Mesodermal cell (in vitro differentiated cells): ENCODE measurements at regions not wholly inside any gene's neighbourhood (a gene's known extent, or its start where the extent isn't known, plus 50 kb on each side); places are given as distances from the start of the nearest gene placed in this dataset.

Experiments
- H3K27ac ChIP-seq: 2 replicates; pipeline ENCODE4 v1.7.0; 2013; ENCODE audit warnings: mild to moderate bottlenecking, low read depth, low read length, moderate library complexity; ENCODE audit not compliant: severe bottlenecking
- H3K36me3 ChIP-seq: 2 replicates; pipeline ENCODE4 v1.7.1; 2013; ENCODE audit warnings: mild to moderate bottlenecking, low read length, moderate library complexity; ENCODE audit not compliant: control insufficient read depth, insufficient read depth
- H3K4me1 ChIP-seq: one replicate; pipeline ENCODE4 v1.7.1; 2013; ENCODE audit warnings: mild to moderate bottlenecking, low read length; ENCODE audit not compliant: insufficient read depth, control insufficient read depth, poor library complexity, severe bottlenecking
- H3K4me3 ChIP-seq: 2 replicates; pipeline ENCODE4 v1.7.0; 2013; ENCODE audit warnings: low read length, control low read depth, mild to moderate bottlenecking; ENCODE audit not compliant: insufficient read depth, poor library complexity, severe bottlenecking; ENCODE audit errors: extremely low read depth
- H3K9me3 ChIP-seq: 2 replicates; pipeline ENCODE4 v1.7.1; 2013; ENCODE audit warnings: mild to moderate bottlenecking, low read length, moderate library complexity; ENCODE audit not compliant: control insufficient read depth
- WGBS, 2 experiments: methylation state at CpG; one replicate each; pipeline ENCODE4 v1.1.5; 2013; ENCODE audit warnings: missing lambda C conversion rate in 2 of 2; ENCODE audit not compliant: insufficient coverage in 2 of 2; 5-methylcytosine and 5-hydroxymethylcytosine counted together

- Histone ChIP-seq H3K36me3 (no peaks in the 10 kb centered on the region), H3K4me3 (no peak overlapping the region), H3K4me1 (no peaks in the 10 kb centered on the region), H3K27ac (no peak overlapping the region), H3K9me3 (no peaks in the 10 kb centered on the region)
These were observed 1007.0 kb upstream of the ACVR2A start for GRCh38 chr2:146837857-146838256.

- H3K4me1 ChIP-seq = no peaks in the 10 kb centered on the region
- H3K4me3 ChIP-seq = no peak overlapping the region
- H3K27ac ChIP-seq = no peak overlapping the region
- no peaks in the 10 kb centered on the region for H3K9me3 ChIP-seq
- H3K36me3 ChIP-seq = no peaks in the 10 kb centered on the region
These were observed 1018.4 kb upstream of the ACVR2A start for GRCh38 chr2:146826388-146826787.

DNA sequence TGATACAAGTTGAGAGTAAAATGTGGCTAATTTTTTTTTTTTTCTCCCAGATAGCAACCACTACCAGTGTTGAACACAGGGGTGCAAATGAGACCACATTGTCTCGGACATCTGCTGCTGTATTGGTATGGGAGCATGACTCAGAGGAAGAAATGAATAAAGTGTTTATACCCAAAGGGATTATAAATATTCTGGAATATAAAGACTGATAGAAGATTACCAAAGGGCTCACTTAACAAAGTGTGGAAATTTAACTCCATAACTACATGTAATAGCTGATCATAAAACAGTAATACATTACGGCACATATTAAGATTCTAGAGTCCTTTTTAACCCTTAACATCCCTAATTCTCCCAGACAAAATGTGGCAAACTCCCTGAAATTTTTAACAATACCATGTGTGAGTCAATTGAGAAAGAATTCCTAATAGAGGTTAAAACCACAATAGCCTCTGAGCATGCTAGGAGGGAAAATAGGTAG is 1023.0 kb upstream of the ACVR2A start:
- no peaks in the 10 kb centered on the region for H3K9me3 ChIP-seq
- no peaks in the 10 kb centered on the region for H3K4me1 ChIP-seq
- H3K4me3 ChIP-seq = no peak overlapping the region
- H3K27ac ChIP-seq = no peak overlapping the region
- WGBS, 2 experiments = no CpG with 5 or more reads among the region's 2 CpGs
- no peaks in the 10 kb centered on the region for H3K36me3 ChIP-seq

DNA sequence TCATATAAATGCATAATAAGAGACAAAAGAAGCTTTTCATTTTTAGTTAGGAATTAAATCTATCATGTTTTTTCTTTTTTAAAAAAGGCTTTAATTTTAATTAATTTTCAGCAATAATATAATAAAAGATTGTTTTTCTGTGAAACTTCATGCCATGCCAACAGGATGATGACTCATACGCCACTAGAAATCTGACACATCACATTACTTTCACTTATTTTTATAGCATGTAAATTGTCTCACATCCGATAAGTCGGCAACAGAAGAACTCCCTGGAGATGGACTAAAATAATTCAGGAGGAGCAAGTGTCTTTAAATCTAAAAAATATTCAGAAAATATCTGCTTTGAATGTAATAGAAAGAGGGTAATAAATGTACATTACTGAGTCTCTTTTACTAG is 1024.2 kb upstream of the ACVR2A start:
- no peaks in the 10 kb centered on the region for H3K4me1 ChIP-seq
- no peaks in the 10 kb centered on the region for H3K9me3 ChIP-seq
- H3K36me3 ChIP-seq = no peaks in the 10 kb centered on the region
- H3K4me3 ChIP-seq = no peak overlapping the region
- no peak overlapping the region for H3K27ac ChIP-seq
- WGBS, 2 experiments = no CpG with 5 or more reads among the region's 3 CpGs

GRCh38 chr2:146818122-146818521 is 1026.7 kb upstream of the ACVR2A start:
- no peak overlapping the region for H3K4me3 ChIP-seq
- no peaks in the 10 kb centered on the region for H3K36me3 ChIP-seq
- H3K4me1 ChIP-seq = no peaks in the 10 kb centered on the region
- WGBS, 2 experiments = no CpG with 5 or more reads among the region's 1 CpG
- no peaks in the 10 kb centered on the region for H3K9me3 ChIP-seq
- no peak overlapping the region for H3K27ac ChIP-seq

DNA sequence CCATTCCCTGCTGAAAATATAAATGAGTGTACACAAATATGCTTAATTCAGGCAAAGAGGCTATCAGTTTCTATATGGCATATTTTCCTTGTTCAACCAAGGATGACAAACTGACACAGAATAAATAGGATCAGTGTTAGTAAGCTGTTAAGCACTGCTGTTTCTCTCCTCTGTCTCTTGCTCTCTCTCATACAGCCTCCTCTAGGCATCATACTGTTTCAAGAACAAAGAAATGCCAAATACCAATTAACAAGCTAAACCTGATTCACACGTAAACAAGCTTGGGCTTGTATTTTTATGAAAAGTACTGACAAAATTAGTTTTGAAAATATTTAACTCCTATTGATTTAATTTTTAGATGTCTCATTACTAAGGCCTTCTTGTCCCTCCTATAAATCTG is 1027.2 kb upstream of the ACVR2A start:
- WGBS, 2 experiments = no CpG with 5 or more reads among the region's 1 CpG
- Histone ChIP-seq H3K27ac (no peak overlapping the region), H3K4me3 (no peak overlapping the region)

DNA sequence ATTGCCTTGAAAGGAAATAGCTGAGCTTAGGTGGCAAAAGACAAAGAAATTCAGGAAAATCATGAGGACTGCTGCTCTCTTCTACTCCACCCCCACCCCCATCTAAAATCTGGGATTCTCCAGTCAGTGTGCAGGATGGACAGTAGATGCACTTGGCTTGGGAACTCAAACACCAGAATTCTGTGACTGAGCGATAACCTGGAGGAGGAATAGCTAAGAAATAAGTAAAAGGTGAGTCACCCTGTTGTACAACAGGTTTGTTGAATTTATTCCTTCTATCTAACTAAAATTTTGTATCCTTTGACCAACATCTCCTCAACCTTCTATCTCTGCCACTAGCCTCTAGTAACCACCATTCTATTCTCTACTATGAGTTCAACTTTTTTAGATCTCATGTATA is 1029.9 kb upstream of the ACVR2A start:
- WGBS, 2 experiments = 83% methylated on average over 1 of the region's 1 CpG; no CpG with 5 or more reads in 1 of the 2 experiments
- Histone ChIP-seq H3K4me3 (no peak overlapping the region), H3K4me1 (no peaks in the 10 kb centered on the region), H3K27ac (no peak overlapping the region), H3K36me3 (no peaks in the 10 kb centered on the region), H3K9me3 (no peaks in the 10 kb centered on the region)

More for the DNA sequence above, 1027.2 kb upstream of the ACVR2A start:
- H3K36me3 ChIP-seq = no peaks in the 10 kb centered on the region
- H3K9me3 ChIP-seq = no peaks in the 10 kb centered on the region
- no peaks in the 10 kb centered on the region for H3K4me1 ChIP-seq

- Histone ChIP-seq H3K36me3 (no peaks in the 10 kb centered on the region), H3K4me3 (no peak overlapping the region), H3K9me3 (no peaks in the 10 kb centered on the region), H3K4me1 (no peaks in the 10 kb centered on the region), H3K27ac (no peak overlapping the region)
- WGBS, 2 experiments = 91 to 94% methylated on average over 14 to 15 of the region's 17 CpGs
These were observed 1037.2 kb upstream of the ACVR2A start for GRCh38 chr2:146807568-146808168.

GRCh38 chr2:146806364-146807005 is 1038.3 kb upstream of the ACVR2A start:
- Histone ChIP-seq H3K4me1 (no peaks in the 10 kb centered on the region), H3K4me3 (no peak overlapping the region), H3K36me3 (no peaks in the 10 kb centered on the region), H3K27ac (no peak overlapping the region), H3K9me3 (no peaks in the 10 kb centered on the region)
- 100% methylated on average over 1 of the region's 2 CpGs for WGBS, 2 experiments

- no peaks in the 10 kb centered on the region for H3K4me1 ChIP-seq
- 90 to 92% methylated on average over 2 of the region's 4 CpGs for WGBS, 2 experiments
- H3K27ac ChIP-seq = no peak overlapping the region
- H3K36me3 ChIP-seq = no peaks in the 10 kb centered on the region
- no peaks in the 10 kb centered on the region for H3K9me3 ChIP-seq
- H3K4me3 ChIP-seq = no peak overlapping the region
These were observed 1040.5 kb upstream of the ACVR2A start for GRCh38 chr2:146804288-146804687.

- Histone ChIP-seq H3K36me3 (no peaks in the 10 kb centered on the region), H3K9me3 (no peaks in the 10 kb centered on the region), H3K4me1 (no peaks in the 10 kb centered on the region), H3K27ac (no peak overlapping the region), H3K4me3 (no peak overlapping the region)
- no CpG with 5 or more reads among the region's 1 CpG for WGBS, 2 experiments
These were observed 1042.9 kb upstream of the ACVR2A start for GRCh38 chr2:146801886-146802285.
